SH-SY5Y (cell line): ENCODE measurements at regions not wholly inside any gene's neighbourhood (a gene's known extent, or its start where the extent isn't known, plus 50 kb on each side); places are given as distances from the start of the nearest gene placed in this dataset.

Source experiments
- GATA2 ChIP-seq: IDR thresholded peaks from 2 replicates; pipeline ENCODE4 v1.6.1; 2011; ENCODE audit warnings: mild to moderate bottlenecking, low read depth, low read length
- GATA3 ChIP-seq: IDR thresholded peaks from 2 replicates; pipeline ENCODE4 v1.6.1; 2011; ENCODE audit warnings: low read depth, mild to moderate bottlenecking, low read length, moderate library complexity

DNA sequence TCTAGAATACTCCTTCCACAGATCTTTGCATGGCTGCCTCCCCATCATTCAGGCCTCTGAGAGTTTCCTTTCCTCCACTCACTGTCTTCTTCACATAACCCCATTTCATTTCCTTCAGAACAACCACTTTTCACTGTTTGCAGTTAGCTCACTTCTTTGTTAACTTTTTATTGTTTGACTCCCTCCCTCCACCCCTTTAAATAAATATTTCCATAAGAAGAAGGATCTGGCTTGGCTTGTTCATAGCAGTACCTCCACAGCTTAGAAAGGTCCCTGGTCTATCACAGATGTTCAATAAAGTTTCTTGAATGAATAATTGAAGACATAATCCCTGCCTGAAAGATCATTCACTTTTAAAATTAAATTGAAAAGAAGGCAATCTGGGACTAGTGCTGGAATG is 661.6 kb downstream of the ACTL7B start:
- TF ChIP-seq GATA2 (no peak), GATA3 (no peak)
